Thyroid gland (tissue), 4 donors: ENCODE measurements at regions not wholly inside any gene's neighbourhood (a gene's known extent, or its start where the extent isn't known, plus 50 kb on each side); places are given as distances from the start of the nearest gene placed in this dataset.
"Not testable (repeated sequence)": the region's sequence is repeated elsewhere in the genome, so short reads cannot be mapped to it uniquely, and the experiment has no call there.

ENCODE experiments used
- DNase-seq, 2 donors: peaks; one replicate each; pipeline ENCODE4 v3.0.0-alpha.2; 2019
- H3K27ac ChIP-seq, 3 donors: fragments of 200-600 bp; sonication (generic); 1 replicate in 2 of 3; 2 replicates in 1 of 3; pipeline ENCODE4 v1.5.1; 2016 to 2019; ENCODE audit warnings: mild to moderate bottlenecking in 1 of 3, moderate library complexity in 1 of 3
- H3K27me3 ChIP-seq: fragments of 200-600 bp; sonication (generic); one replicate; pipeline ENCODE4 v1.5.1; 2019
- H3K36me3 ChIP-seq, 2 donors: fragments of 200-600 bp; sonication (generic); one replicate each; pipeline ENCODE4 v1.5.1; 2016 to 2019
- H3K4me1 ChIP-seq, 2 donors: fragments of 200-600 bp; sonication (generic); one replicate each; pipeline ENCODE4 v1.5.1; 2017 to 2019
- H3K4me3 ChIP-seq, 3 donors: fragments of 200-600 bp; sonication (generic); replicated peaks in 1 of 3; 1 replicate in 2 of 3; 2 replicates in 1 of 3; pipeline ENCODE4 v1.5.1; 2016; ENCODE audit warnings: mild to moderate bottlenecking in 1 of 3
- H3K9me3 ChIP-seq: fragments of 200-600 bp; sonication (generic); one replicate; pipeline ENCODE4 v1.5.1; 2017
- CTCF ChIP-seq, 6 experiments: fragments of 200-600 bp in 3 of 6; fragments of 450-650 bp in 3 of 6; sonication (generic) in 3 of 6; IDR thresholded peaks; one replicate each; pipeline ENCODE4 v1.5.1; 2016 to 2019; ENCODE audit warnings: antibody characterized with exemption in 6 of 6, mild to moderate bottlenecking in 2 of 6, inconsistent platforms in 1 of 6, moderate library complexity in 1 of 6
- POLR2A ChIP-seq, 2 donors: fragments of 450-650 bp; IDR thresholded peaks; one replicate each; pipeline ENCODE4 v1.6.1; 2017; ENCODE audit warnings: antibody characterized with exemption in 2 of 2, mild to moderate bottlenecking in 2 of 2, moderate library complexity in 1 of 2
- WGBS, 2 donors: methylation state at CpG; one replicate each; pipeline ENCODE4 v1.1.5; 2017; 5-methylcytosine and 5-hydroxymethylcytosine counted together
- intact Hi-C: fragments of 100-400 bp; cut with DNase I; formaldehyde crosslinking; loops from one replicate; pipeline ENCODE4 v1.15.1; 2023

- 91 to 93% methylated on average over 3 of the region's 3 CpGs for WGBS, 2 donors
- Histone ChIP-seq H3K9me3 (no peaks in the 10 kb centered on the region), H3K4me3 (no peak overlapping the region), H3K36me3 (no peaks in the 10 kb centered on the region), H3K27me3 (no peaks in the 10 kb centered on the region), H3K4me1 (no peaks in the 10 kb centered on the region), H3K27ac (no peak overlapping the region)
- no peak for TF ChIP-seq POLR2A (IDR thresholded peaks at IDR 0.05)
- TF ChIP-seq CTCF (IDR thresholded peaks at IDR 0.05), result no peak
- no peak for DNase-seq
- intact Hi-C loops, result no loop called here
Measured at GRCh38 chr18:43341014-43341413, 63.7 kb upstream of the SYT4 start.

GRCh38 chr18:43350176-43350575, 72.9 kb upstream of the SYT4 start:
- Histone ChIP-seq H3K27ac (no peak overlapping the region), H3K4me1 (no peaks in the 10 kb centered on the region), H3K9me3 (no peaks in the 10 kb centered on the region), H3K27me3 (no peaks in the 10 kb centered on the region), H3K4me3 (no peak overlapping the region), H3K36me3 (no peaks in the 10 kb centered on the region)
- TF ChIP-seq POLR2A (IDR thresholded peaks at IDR 0.05) (no peak), CTCF (IDR thresholded peaks at IDR 0.05) (no peak)
- DNase-seq, result no peak
- WGBS, 2 donors, result 94 to 95% methylated on average over 1 of the region's 1 CpG
- intact Hi-C loops, result no loop called here

GRCh38 chr18:43364535-43364934, 87.2 kb upstream of the SYT4 start:
- no peaks in the 10 kb centered on the region for H3K36me3 ChIP-seq
- H3K9me3 ChIP-seq, result no peaks in the 10 kb centered on the region
- no peak for TF ChIP-seq CTCF (IDR thresholded peaks at IDR 0.05)
- H3K4me3 ChIP-seq, result no peak overlapping the region
- no peak for DNase-seq
- H3K4me1 ChIP-seq, result no peaks in the 10 kb centered on the region
- H3K27me3 ChIP-seq, result no peaks in the 10 kb centered on the region
- H3K27ac ChIP-seq, result no peak overlapping the region
- intact Hi-C loops, result no loop called here

- WGBS, 2 donors, result 84 to 88% methylated on average over 2 of the region's 2 CpGs
- Histone ChIP-seq H3K36me3 (no peaks in the 10 kb centered on the region), H3K4me3 (no peak overlapping the region), H3K9me3 (no peaks in the 10 kb centered on the region), H3K27me3 (no peaks in the 10 kb centered on the region), H3K4me1 (no peaks in the 10 kb centered on the region), H3K27ac (no peak overlapping the region)
- intact Hi-C loops, result no loop called here
- no peak for TF ChIP-seq CTCF (IDR thresholded peaks at IDR 0.05)
- no peak for TF ChIP-seq POLR2A (IDR thresholded peaks at IDR 0.05)
- no peak for DNase-seq
Measured at GRCh38 chr18:43367895-43368294, 90.6 kb upstream of the SYT4 start.

- H3K9me3 ChIP-seq, H3K4me1 ChIP-seq, H3K4me3 ChIP-seq, H3K36me3 ChIP-seq, DNase-seq, H3K27me3 ChIP-seq, H3K27ac ChIP-seq, intact Hi-C loops: not testable (repeated sequence)
- 90 to 94% methylated on average over 5 of the region's 5 CpGs for WGBS, 2 donors
Measured at GRCh38 chr18:43369311-43369710, 92.0 kb upstream of the SYT4 start.

GRCh38 chr18:43372773-43373172, 95.5 kb upstream of the SYT4 start:
- Histone ChIP-seq H3K36me3 (no peaks in the 10 kb centered on the region), H3K4me3 (no peak overlapping the region), H3K27ac (no peak overlapping the region), H3K4me1 (no peaks in the 10 kb centered on the region), H3K27me3 (no peaks in the 10 kb centered on the region), H3K9me3 (no peaks in the 10 kb centered on the region)
- TF ChIP-seq POLR2A (IDR thresholded peaks at IDR 0.05) (no peak), CTCF (IDR thresholded peaks at IDR 0.05) (no peak)
- DNase-seq, result no peak
- intact Hi-C loops, result no loop called here
- 58 to 73% methylated on average over 1 of the region's 1 CpG for whole genome bisulfite sequencing, 2 donors
